SK-N-SH (cell line): ENCODE measurements at regions not wholly inside any gene's neighbourhood (a gene's known extent, or its start where the extent isn't known, plus 50 kb on each side); places are given as distances from the start of the nearest gene placed in this dataset.

ENCODE experiments used
- CTCF ChIA-PET: fragments of 300-600, 350-600 bp; formaldehyde crosslinking; extraction: SDS; loops from one replicate; lab custom pipeline; 2021; lab: Yijun Ruan, JAX
- POLR2A ChIA-PET: fragments of 350-600 bp; sonication (Branson Sonifier 250); formaldehyde crosslinking; extraction: SDS; loops from one replicate; lab custom pipeline; 2020; ENCODE audit warnings: antibody characterized with exemption, inconsistent platforms; lab: Yijun Ruan, JAX
- DNase-seq: peaks from one replicate; pipeline ENCODE4 v3.0.0; 2012
- H2AFZ ChIP-seq: fragments of 200-600 bp; sonication (generic); 2 replicates; pipeline ENCODE4 v1.8.1; 2016; ENCODE audit warnings: antibody characterized with exemption, mild to moderate bottlenecking, low read depth
- H3F3A ChIP-seq: fragments of 200-600 bp; sonication (generic); replicated peaks from 2 replicates; pipeline ENCODE3; 2016; ENCODE audit warnings: antibody characterized with exemption, mild to moderate bottlenecking; ENCODE audit not compliant: insufficient read depth
- H3K27ac ChIP-seq, 2 experiments: fragments of 200-500 bp in 1 of 2; fragments of 200-600 bp in 1 of 2; sonication (Bioruptor generic) in 1 of 2; sonication (generic), shearing (Covaris generic) in 1 of 2; 2 replicates each; pipeline versions ENCODE4 v1.5.1 to v1.6.1; 2014 to 2016; ENCODE audit warnings: low read depth in 2 of 2, inconsistent platforms in 1 of 2, low read length in 1 of 2, mild to moderate bottlenecking in 1 of 2, mixed read lengths in 1 of 2
- H3K27me3 ChIP-seq: fragments of 200-600 bp; sonication (generic), shearing (Covaris generic); 2 replicates; pipeline ENCODE4 v1.6.1; 2016; ENCODE audit warnings: mixed run types; ENCODE audit not compliant: insufficient read depth
- H3K36me3 ChIP-seq, 2 experiments: fragments of 200-500 bp in 1 of 2; fragments of 200-600 bp in 1 of 2; sonication (Bioruptor generic) in 1 of 2; sonication (generic) in 1 of 2; replicated peaks in 1 of 2; 2 replicates each; pipeline versions ENCODE3 to v1.5.1; 2014 to 2016; ENCODE audit warnings: low read length in 1 of 2, mild to moderate bottlenecking in 1 of 2; ENCODE audit not compliant: insufficient read depth in 2 of 2, control insufficient read depth in 1 of 2
- H3K4me1 ChIP-seq, 2 experiments: fragments of 200-500 bp in 1 of 2; fragments of 200-600 bp in 1 of 2; sonication (Bioruptor generic) in 1 of 2; sonication (generic), shearing (Covaris generic) in 1 of 2; 2 replicates each; pipeline versions ENCODE4 v1.5.1 to v1.6.1; 2014 to 2016; ENCODE audit warnings: low read depth in 1 of 2, low read length in 1 of 2, mixed run types in 1 of 2; ENCODE audit not compliant: insufficient read depth in 2 of 2, control insufficient read depth in 1 of 2
- H3K4me2 ChIP-seq: fragments of 200-600 bp; sonication (generic), shearing (Covaris generic); 2 replicates; pipeline ENCODE4 v1.6.1; 2017; ENCODE audit warnings: mixed run types
- H3K4me3 ChIP-seq, 2 experiments: fragments of 200-500 bp in 1 of 2; fragments of 200-600 bp in 1 of 2; sonication (Bioruptor generic) in 1 of 2; sonication (generic), shearing (Covaris generic) in 1 of 2; 2 replicates each; pipeline versions ENCODE4 v1.5.1 to v1.8.1; 2014 to 2016; ENCODE audit warnings: low read depth in 2 of 2, inconsistent platforms in 1 of 2, low read length in 1 of 2, mild to moderate bottlenecking in 1 of 2, mixed read lengths in 1 of 2, moderate library complexity in 1 of 2
- H3K79me2 ChIP-seq: fragments of 200-600 bp; sonication (generic); 2 replicates; pipeline ENCODE4 v1.8.1; 2017; ENCODE audit warnings: mild to moderate bottlenecking; ENCODE audit not compliant: insufficient read depth
- H3K9ac ChIP-seq: fragments of 200-600 bp; sonication (generic); 2 replicates; pipeline ENCODE4 v1.6.1; 2017; ENCODE audit warnings: mixed run types
- H3K9me2 ChIP-seq: fragments of 200-600 bp; sonication (generic); 2 replicates; pipeline ENCODE4 v1.6.1; 2017; ENCODE audit warnings: mixed run types
- H3K9me3 ChIP-seq: fragments of 200-600 bp; sonication (generic); 2 replicates; pipeline ENCODE4 v1.6.1; 2017; ENCODE audit warnings: mixed run types, mild to moderate bottlenecking, moderate library complexity
- H4K20me1 ChIP-seq: fragments of 200-600 bp; sonication (generic); 2 replicates; pipeline ENCODE4 v1.6.1; 2017; ENCODE audit warnings: mild to moderate bottlenecking, mixed run types; ENCODE audit not compliant: insufficient read depth
- ELF1 ChIP-seq: IDR thresholded peaks from 2 replicates; pipeline ENCODE4 v1.4.0; 2012
- EZH2phosphoT487 ChIP-seq: fragments of 200-600 bp; sonication (generic); IDR thresholded peaks from 2 replicates; pipeline ENCODE4 v1.6.1; 2017; ENCODE audit warnings: low read depth, mixed run types, mild to moderate bottlenecking, antibody characterized with exemption, moderate library complexity, borderline replicate concordance
- FOXJ3 ChIP-seq: sonication (generic); formaldehyde crosslinking; IDR thresholded peaks from 2 replicates; pipeline ENCODE4 v1.5.1; 2020; ENCODE audit warnings: mild to moderate bottlenecking, missing genetic modification reagents
- MEF2A ChIP-seq: IDR thresholded peaks from 2 replicates; pipeline ENCODE4 v1.4.0; 2012; ENCODE audit warnings: low read depth, borderline replicate concordance
- POLR2AphosphoS5 ChIP-seq: IDR thresholded peaks from 2 replicates; pipeline ENCODE4 v1.6.1; 2012; ENCODE audit warnings: low read depth, low read length
- RAD21 ChIP-seq: IDR thresholded peaks from 2 replicates; pipeline ENCODE4 v1.6.1; 2012; ENCODE audit warnings: mild to moderate bottlenecking, low read length
- RCOR1 ChIP-seq: fragments of 150-350 bp; IDR thresholded peaks from 2 replicates; pipeline ENCODE4 v1.6.1; 2017; ENCODE audit warnings: antibody characterized with exemption, low read length
- RFX5 ChIP-seq: IDR thresholded peaks from 2 replicates; pipeline ENCODE4 v1.6.1; 2012; ENCODE audit warnings: mild to moderate bottlenecking, improper control_type of control experiment, low read length
- RXRA ChIP-seq: IDR thresholded peaks from 2 replicates; pipeline ENCODE4 v1.4.0; 2012; ENCODE audit warnings: low read depth, mild to moderate bottlenecking, borderline replicate concordance
- SIN3A ChIP-seq: IDR thresholded peaks from 2 replicates; pipeline ENCODE4 v1.6.1; 2012; ENCODE audit warnings: low read depth, mild to moderate bottlenecking, low read length, moderate library complexity, borderline replicate concordance
- TCF12 ChIP-seq: IDR thresholded peaks from 2 replicates; pipeline ENCODE4 v1.4.0; 2012
- TEAD4 ChIP-seq: IDR thresholded peaks from 2 replicates; pipeline ENCODE4 v1.4.0; 2012; ENCODE audit warnings: mild to moderate bottlenecking, borderline replicate concordance; ENCODE audit not compliant: insufficient read depth
- YY1 ChIP-seq: IDR thresholded peaks from 2 replicates; pipeline ENCODE4 v1.4.0; 2012; ENCODE audit warnings: low read depth, mild to moderate bottlenecking
- WGBS: methylation state at CpG from one replicate; pipeline ENCODE4 v1.1.6; 2017; ENCODE audit warnings: low lambda C conversion rate; 5-methylcytosine and 5-hydroxymethylcytosine counted together
- TF ChIP-seq, protein P1 (sequence below): IDR thresholded peaks from 2 replicates; pipeline ENCODE4; 2012
- TF ChIP-seq, protein P2 (sequence below): fragments of 200-600 bp; sonication (generic); IDR thresholded peaks from 2 replicates; pipeline ENCODE4 v1.6.1; 2017; ENCODE audit warnings: antibody characterized with exemption, mild to moderate bottlenecking, moderate library complexity
- TF ChIP-seq, protein P3 (sequence below): fragments of 150-350 bp; IDR thresholded peaks from 2 replicates; pipeline ENCODE4 v1.6.1; 2017; ENCODE audit warnings: antibody characterized with exemption, low read length, low read depth, borderline replicate concordance

DNA sequence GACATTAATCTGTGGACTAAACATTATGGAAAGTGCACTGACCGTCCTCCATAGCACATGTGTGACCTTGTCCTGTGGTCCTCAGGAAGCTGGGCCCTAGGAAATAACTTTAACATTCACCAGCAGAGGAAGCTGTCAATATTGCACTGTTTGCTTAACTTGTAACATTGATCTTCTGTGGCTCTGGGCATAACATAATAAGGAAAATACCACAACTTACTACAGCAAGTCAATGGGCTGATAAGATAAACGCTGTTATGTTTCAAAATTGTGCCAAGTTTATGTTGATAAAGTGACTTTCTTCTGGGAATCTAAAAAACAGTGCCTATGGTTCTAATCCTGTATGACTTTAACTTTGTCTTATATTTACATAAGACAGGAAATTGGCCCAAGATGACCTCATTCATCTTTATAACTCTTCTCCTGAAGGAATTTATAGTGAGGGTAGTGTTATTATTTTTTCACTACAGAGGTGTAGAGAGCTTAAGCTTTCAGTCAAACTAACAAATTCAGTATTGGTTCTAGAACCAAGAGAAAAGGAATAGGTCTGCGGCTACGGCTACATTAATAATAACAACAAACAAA lies 113.7 kb upstream of the MAP4K3 start (continued):
- no peak for TF ChIP-seq RXRA

DNA sequence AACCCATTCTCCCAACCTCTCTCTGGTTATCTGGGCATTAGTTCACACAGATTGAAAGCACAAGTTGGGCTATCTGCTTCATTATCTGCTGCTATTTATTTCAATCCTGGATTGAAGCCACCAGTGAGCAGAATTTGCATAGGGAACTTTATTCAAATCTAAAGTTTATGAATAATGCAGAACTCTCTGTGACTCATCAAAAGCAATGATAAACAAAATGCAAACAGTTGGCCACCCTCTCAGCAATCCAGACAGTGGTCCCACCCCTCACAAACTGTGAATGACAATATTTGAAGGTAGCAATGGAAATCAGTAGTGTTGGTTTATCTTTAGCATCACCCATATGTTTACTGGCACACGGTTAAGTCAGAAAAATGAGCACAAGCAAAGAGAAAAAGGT lies 106.8 kb upstream of the TMEM178A start:
- no peak for DNase-seq
- Histone ChIP-seq H3K27ac (no peak overlapping the region), H2AFZ (no peak overlapping the region), H4K20me1 (no peaks in the 10 kb centered on the region), H3K27me3 (no peaks in the 10 kb centered on the region), H3K9ac (no peak overlapping the region), H3K36me3 (no peaks in the 10 kb centered on the region), H3K79me2 (no peaks in the 10 kb centered on the region), H3K9me3 (peaks cover 22% of the 10 kb centered on the region), H3F3A (peaks cover 4% of the 10 kb centered on the region), H3K9me2 (no peaks in the 10 kb centered on the region), H3K4me3 (no peak overlapping the region), H3K4me1 (no peaks in the 10 kb centered on the region)
- POLR2A ChIA-PET, result no interaction called here
- CTCF ChIA-PET, result no interaction called here
- WGBS, result 72% methylated on average over 1 of the region's 1 CpG
- TF ChIP-seq, protein P1, sequence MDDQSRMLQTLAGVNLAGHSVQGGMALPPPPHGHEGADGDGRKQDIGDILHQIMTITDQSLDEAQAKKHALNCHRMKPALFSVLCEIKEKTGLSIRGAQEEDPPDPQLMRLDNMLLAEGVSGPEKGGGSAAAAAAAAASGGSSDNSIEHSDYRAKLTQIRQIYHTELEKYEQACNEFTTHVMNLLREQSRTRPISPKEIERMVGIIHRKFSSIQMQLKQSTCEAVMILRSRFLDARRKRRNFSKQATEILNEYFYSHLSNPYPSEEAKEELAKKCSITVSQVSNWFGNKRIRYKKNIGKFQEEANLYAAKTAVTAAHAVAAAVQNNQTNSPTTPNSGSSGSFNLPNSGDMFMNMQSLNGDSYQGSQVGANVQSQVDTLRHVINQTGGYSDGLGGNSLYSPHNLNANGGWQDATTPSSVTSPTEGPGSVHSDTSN, result no peak
- TF ChIP-seq RAD21 (no peak), TEAD4 (no peak), EZH2phosphoT487 (no peak), RCOR1 (no peak), MEF2A (no peak), YY1 (no peak), SIN3A (no peak), POLR2AphosphoS5 (no peak), FOXJ3 (no peak), TCF12 (no peak), RFX5 (no peak), ELF1 (no peak)
- TF ChIP-seq, protein P2, sequence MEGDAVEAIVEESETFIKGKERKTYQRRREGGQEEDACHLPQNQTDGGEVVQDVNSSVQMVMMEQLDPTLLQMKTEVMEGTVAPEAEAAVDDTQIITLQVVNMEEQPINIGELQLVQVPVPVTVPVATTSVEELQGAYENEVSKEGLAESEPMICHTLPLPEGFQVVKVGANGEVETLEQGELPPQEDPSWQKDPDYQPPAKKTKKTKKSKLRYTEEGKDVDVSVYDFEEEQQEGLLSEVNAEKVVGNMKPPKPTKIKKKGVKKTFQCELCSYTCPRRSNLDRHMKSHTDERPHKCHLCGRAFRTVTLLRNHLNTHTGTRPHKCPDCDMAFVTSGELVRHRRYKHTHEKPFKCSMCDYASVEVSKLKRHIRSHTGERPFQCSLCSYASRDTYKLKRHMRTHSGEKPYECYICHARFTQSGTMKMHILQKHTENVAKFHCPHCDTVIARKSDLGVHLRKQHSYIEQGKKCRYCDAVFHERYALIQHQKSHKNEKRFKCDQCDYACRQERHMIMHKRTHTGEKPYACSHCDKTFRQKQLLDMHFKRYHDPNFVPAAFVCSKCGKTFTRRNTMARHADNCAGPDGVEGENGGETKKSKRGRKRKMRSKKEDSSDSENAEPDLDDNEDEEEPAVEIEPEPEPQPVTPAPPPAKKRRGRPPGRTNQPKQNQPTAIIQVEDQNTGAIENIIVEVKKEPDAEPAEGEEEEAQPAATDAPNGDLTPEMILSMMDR, result no peak
- TF ChIP-seq, protein P3, sequence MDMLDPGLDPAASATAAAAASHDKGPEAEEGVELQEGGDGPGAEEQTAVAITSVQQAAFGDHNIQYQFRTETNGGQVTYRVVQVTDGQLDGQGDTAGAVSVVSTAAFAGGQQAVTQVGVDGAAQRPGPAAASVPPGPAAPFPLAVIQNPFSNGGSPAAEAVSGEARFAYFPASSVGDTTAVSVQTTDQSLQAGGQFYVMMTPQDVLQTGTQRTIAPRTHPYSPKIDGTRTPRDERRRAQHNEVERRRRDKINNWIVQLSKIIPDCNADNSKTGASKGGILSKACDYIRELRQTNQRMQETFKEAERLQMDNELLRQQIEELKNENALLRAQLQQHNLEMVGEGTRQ, result no peak
- TF ChIP-seq, all 33 proteins: peak for 0
- H3K4me2 ChIP-seq, result no peak overlapping the region
